H1 (cell line): ENCODE measurements at regions not wholly inside any gene's neighbourhood (a gene's known extent, or its start where the extent isn't known, plus 50 kb on each side); places are given as distances from the start of the nearest gene placed in this dataset.

Source experiments
- CTCF ChIA-PET: fragments of 300-600 bp; sonication (Branson Sonifier 250); formaldehyde crosslinking; loops from one replicate; lab custom pipeline; 2021; ENCODE audit not compliant: partially characterized antibody; lab: Charles Lee
- POLR2A ChIA-PET: fragments of 300-600 bp; sonication (Branson Sonifier 250); formaldehyde crosslinking; loops from one replicate; lab custom pipeline; 2021; ENCODE audit warnings: inconsistent platforms; ENCODE audit not compliant: partially characterized antibody; lab: Charles Lee
- DNase-seq, 2 experiments: peaks; one replicate each; pipeline versions ENCODE4 v3.0.0 to v3.0.0-alpha.2; 2010 to 2022; ENCODE audit warnings: low spot score in 2 of 2, low read depth in 1 of 2, mixed read lengths in 1 of 2
- FAIRE-seq: peaks from 2 replicates; lab custom pipeline; 2011; peaks lifted over from hg19 to GRCh38; lab: Jason Lieb, UNC
- H2AFZ ChIP-seq: 2 replicates; pipeline ENCODE4 v1.8.1; 2012; ENCODE audit warnings: low read length, inconsistent platforms
- H2AK5ac ChIP-seq: 2 replicates; pipeline ENCODE4 v1.6.1; 2013; ENCODE audit warnings: low read depth, low read length
- H2BK120ac ChIP-seq: replicated peaks from 2 replicates; pipeline ENCODE3; 2013; ENCODE audit warnings: low read depth, low read length, inconsistent platforms
- H2BK12ac ChIP-seq: 2 replicates; pipeline ENCODE4 v1.6.1; 2013; ENCODE audit warnings: low read depth, low read length
- H2BK15ac ChIP-seq: 2 replicates; pipeline ENCODE4 v1.6.1; 2013; ENCODE audit warnings: low read length
- H2BK20ac ChIP-seq: 2 replicates; pipeline ENCODE4 v1.6.1; 2013; ENCODE audit warnings: low read length
- H2BK5ac ChIP-seq: 2 replicates; pipeline ENCODE4 v1.6.1; 2013; ENCODE audit warnings: low read depth, low read length
- H3K14ac ChIP-seq: 2 replicates; pipeline ENCODE4 v1.6.1; 2013; ENCODE audit warnings: inconsistent platforms; ENCODE audit not compliant: insufficient read length
- H3K18ac ChIP-seq: 2 replicates; pipeline ENCODE4 v1.6.1; 2013; ENCODE audit warnings: low read length; ENCODE audit errors: extremely low read depth
- H3K23ac ChIP-seq: 2 replicates; pipeline ENCODE4 v1.6.1; 2013; ENCODE audit warnings: inconsistent platforms; ENCODE audit not compliant: insufficient read length
- H3K23me2 ChIP-seq: 2 replicates; pipeline ENCODE4 v1.6.1; 2013; ENCODE audit warnings: low read depth, low read length
- H3K27ac ChIP-seq: 2 replicates; pipeline ENCODE4 v1.6.1; 2011; ENCODE audit warnings: low read depth, low read length, inconsistent platforms
- H3K27me3 ChIP-seq, 4 experiments: replicated peaks in 1 of 4; 1 replicate in 1 of 4; 2 replicates in 3 of 4; pipeline versions ENCODE4 v1.6.1 to v1.8.1; 2011 to 2013; ENCODE audit warnings: low read length in 3 of 4, mild to moderate bottlenecking in 3 of 4, inconsistent platforms in 2 of 4, mixed read lengths in 2 of 4, moderate library complexity in 1 of 4; ENCODE audit not compliant: control insufficient read depth in 3 of 4, insufficient read depth in 3 of 4; ENCODE audit errors: extremely low read depth in 1 of 4
- H3K36me3 ChIP-seq, 4 experiments: 2 replicates each; pipeline versions ENCODE4 v1.6.1 to v1.8.1; 2011 to 2013; ENCODE audit warnings: mild to moderate bottlenecking in 4 of 4, low read length in 3 of 4, moderate library complexity in 2 of 4, control low read depth in 1 of 4, inconsistent platforms in 1 of 4; ENCODE audit not compliant: insufficient read depth in 4 of 4, control insufficient read depth in 2 of 4
- H3K4ac ChIP-seq: replicated peaks from 2 replicates; pipeline ENCODE3; 2013; ENCODE audit warnings: low read length, low read depth, mixed read lengths, inconsistent platforms; ENCODE audit not compliant: insufficient read length
- H3K4me1 ChIP-seq, 4 experiments: replicated peaks in 1 of 4; 1 replicate in 1 of 4; 2 replicates in 3 of 4; pipeline versions ENCODE4 v1.6.1 to v1.8.1; 2011 to 2013; ENCODE audit warnings: low read length in 3 of 4, inconsistent platforms in 2 of 4, mixed read lengths in 1 of 4; ENCODE audit not compliant: insufficient read depth in 4 of 4, control insufficient read depth in 3 of 4
- H3K4me2 ChIP-seq, 2 experiments: 2 replicates each; pipeline versions ENCODE4 v1.6.1 to v1.8.1; 2011 to 2013; ENCODE audit warnings: low read depth in 2 of 2, low read length in 2 of 2, control low read depth in 1 of 2, inconsistent platforms in 1 of 2, mild to moderate bottlenecking in 1 of 2; ENCODE audit not compliant: insufficient read depth in 1 of 2
- H3K4me3 ChIP-seq, 4 experiments: fragments of 200-600, 300-600 bp in 1 of 4; sonication (generic), shearing (Covaris generic), sonication (Bioruptor Twin) in 1 of 4; 2 replicates each; pipeline versions ENCODE4 v1.5.1 to v1.8.1; 2011 to 2016; ENCODE audit warnings: low read length in 4 of 4, low read depth in 3 of 4, control low read depth in 2 of 4, inconsistent platforms in 2 of 4, mild to moderate bottlenecking in 2 of 4, mixed read lengths in 1 of 4, moderate library complexity in 1 of 4; ENCODE audit not compliant: insufficient read depth in 2 of 4; ENCODE audit errors: extremely low read depth in 1 of 4
- H3K56ac ChIP-seq: replicated peaks from 2 replicates; pipeline ENCODE3; 2013; ENCODE audit warnings: low read depth, mild to moderate bottlenecking, mixed read lengths, low read length, inconsistent platforms; ENCODE audit not compliant: insufficient read length
- H3K79me1 ChIP-seq: 2 replicates; pipeline ENCODE4 v1.6.1; 2013; ENCODE audit warnings: low read depth, low read length, control low read depth
- H3K79me2 ChIP-seq, 2 experiments: 2 replicates each; pipeline versions ENCODE4 v1.6.1 to v1.8.1; 2012 to 2013; ENCODE audit warnings: low read length in 2 of 2, mild to moderate bottlenecking in 2 of 2, inconsistent platforms in 1 of 2; ENCODE audit not compliant: insufficient read depth in 2 of 2, control insufficient read depth in 1 of 2
- H3K9ac ChIP-seq, 4 experiments: replicated peaks in 1 of 4; 1 replicate in 1 of 4; 2 replicates in 3 of 4; pipeline versions ENCODE4 v1.6.1 to v1.8.1; 2011 to 2013; ENCODE audit warnings: low read depth in 3 of 4, low read length in 3 of 4, control low read depth in 2 of 4, mild to moderate bottlenecking in 2 of 4, moderate library complexity in 2 of 4, inconsistent platforms in 1 of 4; ENCODE audit errors: extremely low read depth in 1 of 4
- H3K9me3 ChIP-seq, 2 experiments: 2 replicates each; pipeline versions ENCODE4 v1.6.1 to v1.8.1; 2012 to 2013; ENCODE audit warnings: mild to moderate bottlenecking in 2 of 2, moderate library complexity in 2 of 2, control low read depth in 1 of 2, inconsistent platforms in 1 of 2, low read depth in 1 of 2, low read length in 1 of 2, mixed read lengths in 1 of 2; ENCODE audit not compliant: insufficient read depth in 2 of 2
- H4K20me1 ChIP-seq, 2 experiments: replicated peaks in 1 of 2; 2 replicates each; pipeline versions ENCODE3 to v1.8.1; 2011 to 2013; ENCODE audit warnings: inconsistent platforms in 2 of 2, low read length in 2 of 2, mild to moderate bottlenecking in 1 of 2; ENCODE audit not compliant: insufficient read depth in 2 of 2, control insufficient read depth in 1 of 2
- H4K5ac ChIP-seq: 2 replicates; pipeline ENCODE4 v1.6.1; 2013; ENCODE audit warnings: low read length, low read depth, mixed read lengths, inconsistent platforms; ENCODE audit not compliant: insufficient read length
- H4K8ac ChIP-seq: 2 replicates; pipeline ENCODE4 v1.8.0; 2013; ENCODE audit warnings: mild to moderate bottlenecking, moderate library complexity, low read length, inconsistent platforms; ENCODE audit not compliant: insufficient read depth; ENCODE audit errors: extremely low read depth
- H4K91ac ChIP-seq: replicated peaks from 2 replicates; pipeline ENCODE3; 2013; ENCODE audit warnings: low read length, mixed read lengths, inconsistent platforms; ENCODE audit not compliant: insufficient read length
- BCL11A ChIP-seq, 2 experiments: IDR thresholded peaks; one replicate each; pipeline ENCODE4 v1.6.1; 2011; ENCODE audit warnings: low read depth in 2 of 2, low read length in 2 of 2, mild to moderate bottlenecking in 2 of 2
- EP300 ChIP-seq, 2 experiments: IDR thresholded peaks; 1 replicate in 1 of 2; 2 replicates in 1 of 2; pipeline ENCODE4 v1.6.1; 2011 to 2012; ENCODE audit warnings: low read depth in 2 of 2, low read length in 2 of 2, mild to moderate bottlenecking in 2 of 2, borderline replicate concordance in 1 of 2, inconsistent platforms in 1 of 2, moderate library complexity in 1 of 2
- EZH2 ChIP-seq: fragments of 200-600 bp; sonication (generic); IDR thresholded peaks from 2 replicates; pipeline ENCODE4 v1.7.1; 2012; ENCODE audit warnings: low read depth, mild to moderate bottlenecking, moderate library complexity, low read length, inconsistent platforms; ENCODE audit not compliant: severe bottlenecking
- HDAC2 ChIP-seq, 2 experiments: fragments of 300-600 bp in 1 of 2; sonication (generic) in 1 of 2; IDR thresholded peaks; 2 replicates each; pipeline ENCODE4 v1.6.1; 2011 to 2012; ENCODE audit warnings: low read depth in 2 of 2, low read length in 2 of 2, mild to moderate bottlenecking in 2 of 2, moderate library complexity in 2 of 2, borderline replicate concordance in 1 of 2, inconsistent platforms in 1 of 2
- JUN ChIP-seq: IDR thresholded peaks from 2 replicates; pipeline ENCODE4 v1.6.1; 2011; ENCODE audit warnings: low read depth, mild to moderate bottlenecking, improper control_type of control experiment, low read length
- KDM4A ChIP-seq: IDR thresholded peaks from one replicate; pipeline ENCODE4 v1.7.1; 2012; ENCODE audit warnings: low read depth, mild to moderate bottlenecking, moderate library complexity, low read length, inconsistent platforms; ENCODE audit not compliant: severe bottlenecking
- SIX5 ChIP-seq: IDR thresholded peaks from 2 replicates; pipeline ENCODE4 v1.6.1; 2011; ENCODE audit warnings: mild to moderate bottlenecking, low read depth, low read length
- SRF ChIP-seq: IDR thresholded peaks from 2 replicates; pipeline ENCODE4 v1.6.1; 2011; ENCODE audit warnings: mild to moderate bottlenecking, low read depth, low read length, moderate library complexity
- TCF12 ChIP-seq: IDR thresholded peaks from 2 replicates; pipeline ENCODE4 v1.6.1; 2011; ENCODE audit warnings: low read depth, mild to moderate bottlenecking, low read length
- YY1 ChIP-seq: IDR thresholded peaks from 2 replicates; pipeline ENCODE4 v1.6.1; 2011; ENCODE audit warnings: low read depth, mild to moderate bottlenecking, low read length
- WGBS, 2 experiments: shearing (Covaris generic) in 1 of 2; methylation state at CpG; one replicate each; pipeline versions ENCODE4 v1.1.6 to v1.1.7; 2013 to 2015; ENCODE audit warnings: low lambda C conversion rate in 2 of 2, mixed read lengths in 2 of 2, inconsistent platforms in 1 of 2, low coverage in 1 of 2, missing lambda C conversion rate in 1 of 2; ENCODE audit not compliant: insufficient replicate concordance in 2 of 2, insufficient coverage in 1 of 2, insufficient read length in 1 of 2; ENCODE audit errors: extremely low coverage in 1 of 2, missing lambda C conversion rate in 1 of 2; 5-methylcytosine and 5-hydroxymethylcytosine counted together
- TF ChIP-seq, protein P1 (sequence below): IDR thresholded peaks from 2 replicates; pipeline ENCODE4 v1.6.1; 2012; ENCODE audit warnings: inconsistent platforms

DNA sequence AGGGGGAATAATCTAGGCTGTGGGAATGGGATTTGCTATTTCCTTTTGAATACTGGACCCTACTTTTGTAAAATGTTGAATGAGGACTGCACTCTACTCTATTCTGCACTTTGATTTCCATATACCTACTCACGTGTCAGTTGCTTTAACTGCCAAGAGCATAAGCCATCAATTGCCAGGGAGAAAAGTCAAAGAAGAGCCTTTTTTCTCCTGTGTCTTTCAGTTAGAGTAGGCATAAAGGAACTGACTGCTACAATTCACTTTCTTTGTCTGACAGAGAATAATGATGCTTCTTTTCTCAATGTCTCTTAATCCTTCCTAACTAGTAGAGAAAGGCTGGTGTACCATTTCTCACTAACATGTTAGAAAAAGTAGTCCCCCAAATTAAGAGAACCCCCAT is 231.6 kb downstream of the ELAVL2 start:
- Histone ChIP-seq H3K18ac (no peak overlapping the region), H3K4me1 (peaks cover 0 to 6% (median 0%) of the 10 kb centered on the region in 4 experiments; a peak in 2 of 7 replicates), H3K23ac (no peak overlapping the region), H2BK5ac (no peak overlapping the region), H3K14ac (no peak overlapping the region), H2AK5ac (no peak overlapping the region), H4K8ac (no peak overlapping the region)
- WGBS, 2 experiments, result 87% methylated on average over 1 of the region's 1 CpG; no CpG with 5 or more reads in 1 of the 2 experiments
- CTCF ChIA-PET, result interaction anchor here (1.3 kb wide), 1 partner anchor 13 kb away, joined by 3 read pairs; no protein-coding TSS in a partner anchor
- TF ChIP-seq JUN (no peak), EP300 (IDR thresholded peaks at IDR 0.05; ENCODE audit: borderline replicate concordance in 1 of 2, low read depth in 2 of 2, low read length in 2 of 2) (no peak), EZH2 (no peak), BCL11A (IDR thresholded peaks at IDR 0.05; ENCODE audit: low read depth in 2 of 2, low read length in 2 of 2) (no peak), SIX5 (no peak), TCF12 (no peak), SRF (no peak), KDM4A (no peak), HDAC2 (IDR thresholded peaks at IDR 0.05; ENCODE audit: borderline replicate concordance in 1 of 2, low read depth in 2 of 2, low read length in 2 of 2) (no peak), YY1 (no peak)
- TF ChIP-seq, protein P1, sequence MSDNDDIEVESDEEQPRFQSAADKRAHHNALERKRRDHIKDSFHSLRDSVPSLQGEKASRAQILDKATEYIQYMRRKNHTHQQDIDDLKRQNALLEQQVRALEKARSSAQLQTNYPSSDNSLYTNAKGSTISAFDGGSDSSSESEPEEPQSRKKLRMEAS, result no peak
- TF ChIP-seq, all 59 proteins: peak for 0
- H4K5ac ChIP-seq, result no peak overlapping the region
- H4K91ac ChIP-seq, result no peak overlapping the region
- FAIRE-seq (no peak), DNase-seq (no peak)
- no peak overlapping the region for H2AFZ ChIP-seq
- no peaks in the 10 kb centered on the region for H3K36me3 ChIP-seq
- H3K9ac ChIP-seq, result no peak overlapping the region
- no peak overlapping the region for H3K56ac ChIP-seq
- H3K27me3 ChIP-seq, result no peaks in the 10 kb centered on the region
- H3K23me2 ChIP-seq, result no peaks in the 10 kb centered on the region
- H3K4me3 ChIP-seq, result no peak overlapping the region
- no peak overlapping the region for H3K4me2 ChIP-seq
- H3K27ac ChIP-seq, result no peak overlapping the region
- H2BK12ac ChIP-seq, result no peak overlapping the region
- no peak overlapping the region for H2BK120ac ChIP-seq
- POLR2A ChIA-PET, result no interaction called here
- no peaks in the 10 kb centered on the region for H3K79me2 ChIP-seq
- no peak overlapping the region for H2BK15ac ChIP-seq
- no peaks in the 10 kb centered on the region for H4K20me1 ChIP-seq
- no peaks in the 10 kb centered on the region for H3K79me1 ChIP-seq
- H3K9me3 ChIP-seq, result no peaks in the 10 kb centered on the region
- no peak overlapping the region for H3K4ac ChIP-seq
- H2BK20ac ChIP-seq, result no peak overlapping the region
